ENCODE measurements at regions not wholly inside any gene's neighbourhood (a gene's known extent, or its start where the extent isn't known, plus 50 kb on each side); places are given as distances from the start of the nearest gene placed in this dataset.
"Not testable (repeated sequence)": the region's sequence is repeated elsewhere in the genome, so short reads cannot be mapped to it uniquely, and the experiment has no call there.

- H3K9me3 ChIP-seq (ENCODE audit: control insufficient read depth in 1 of 2, low read length in 2 of 2); H3K9me3 Mint-ChIP-seq; CTCF ChIA-PET (ENCODE audit: partially characterized antibody); H3K4me1 Mint-ChIP-seq; DNase-seq; intact Hi-C loops (cut with micrococcal nuclease); H3K27ac Mint-ChIP-seq; H3K4me3 ChIP-seq (ENCODE audit: low read length in 2 of 2); H3K36me3 ChIP-seq (ENCODE audit: insufficient read depth, low read length); H3K4me3 Mint-ChIP-seq; H3K27me3 ChIP-seq (ENCODE audit: insufficient read depth, low read length); POLR2A ChIA-PET (ENCODE audit: partially characterized antibody); H3K27ac ChIP-seq (ENCODE audit: low read depth, low read length); H3K27me3 Mint-ChIP-seq; H3K36me3 Mint-ChIP-seq; H3K4me1 ChIP-seq (ENCODE audit: insufficient read depth, low read length): not testable (repeated sequence)
These were observed 212.2 kb downstream of the KITLG start for GRCh38 chr12:88368077-88368476.

DNA sequence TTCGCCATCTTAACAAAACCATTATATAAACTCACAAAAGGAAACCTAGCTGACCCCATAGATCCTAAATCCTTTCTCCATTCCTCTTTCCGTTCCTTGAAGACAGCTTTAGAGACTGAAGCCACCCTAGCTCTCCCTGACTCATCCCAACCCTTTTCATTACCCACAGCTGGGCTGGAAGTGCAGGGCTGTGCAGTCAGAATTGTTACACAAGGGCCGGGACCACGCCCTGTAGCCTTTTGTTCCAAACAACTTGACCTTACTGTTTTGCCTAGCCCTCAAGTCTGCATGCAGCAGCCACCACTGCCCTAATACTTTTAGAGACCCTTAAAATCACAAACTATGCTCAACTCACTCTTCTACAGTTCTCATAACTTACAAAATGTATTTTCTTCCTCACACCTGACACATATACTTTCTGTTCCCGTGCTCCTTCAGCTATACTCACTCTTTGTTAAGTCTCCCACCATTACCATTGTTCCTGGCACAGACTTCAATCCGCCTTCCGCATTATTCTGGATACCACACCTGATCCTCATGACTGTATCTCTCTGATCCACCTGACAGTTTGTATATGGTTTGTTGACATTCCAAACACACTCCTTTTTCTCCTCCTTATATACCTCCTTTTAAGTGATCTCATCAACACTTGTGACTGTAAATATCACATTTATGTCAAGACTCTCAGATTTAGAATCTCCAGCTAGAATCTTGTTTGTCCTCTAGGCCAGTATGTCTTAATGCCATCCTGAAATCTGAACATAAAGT lies 208.7 kb downstream of the KITLG start:
- POLR2A ChIA-PET (ENCODE audit: partially characterized antibody), result no interaction called here
- no peak for DNase-seq

DNA sequence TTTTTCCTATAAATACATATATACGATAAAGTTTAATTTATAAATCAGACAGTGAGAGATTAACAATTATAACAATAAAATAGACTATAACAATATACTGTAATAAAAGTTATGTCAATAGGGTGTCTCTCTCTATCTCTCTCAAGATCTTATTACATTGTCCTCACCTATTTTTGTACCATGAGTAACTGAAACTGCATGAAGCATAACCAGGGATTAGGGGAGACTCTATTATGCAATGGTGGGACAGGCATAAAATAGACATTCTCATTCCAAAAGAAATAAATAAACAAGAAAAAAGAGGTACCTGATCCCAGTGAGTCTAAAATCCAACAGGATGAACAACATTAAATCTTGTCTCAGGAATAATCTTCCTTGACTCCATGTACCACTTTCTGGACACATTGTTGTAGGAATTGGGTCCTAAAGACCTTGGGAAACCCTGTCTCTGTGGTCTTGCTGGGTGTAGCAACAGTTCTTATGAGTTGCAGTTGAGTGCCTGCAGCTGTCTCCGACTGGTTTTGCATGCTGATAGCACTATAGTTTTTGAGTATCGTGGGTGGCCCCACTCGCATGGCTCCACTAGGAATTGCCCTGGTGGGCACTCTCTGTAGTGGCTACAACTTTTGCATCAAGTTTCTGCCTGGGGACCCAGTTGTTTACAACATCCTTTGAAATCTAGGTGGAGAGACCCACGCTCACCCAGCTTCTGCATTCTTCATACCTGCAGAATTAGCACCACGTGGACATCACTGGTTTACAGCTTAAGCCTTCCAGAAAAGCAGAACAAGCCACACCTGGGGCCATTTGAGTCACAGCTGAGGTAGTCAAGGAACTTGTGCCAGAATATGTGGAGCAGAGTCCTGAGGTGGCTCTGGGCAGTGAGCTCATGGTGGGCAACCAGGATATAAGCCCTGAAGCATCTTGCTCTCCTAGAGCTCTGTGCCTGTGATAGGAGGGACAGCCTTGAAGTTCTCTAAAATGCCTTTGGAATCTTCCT lies 204.7 kb downstream of the KITLG start:
- no peaks in the 10 kb centered on the region for H3K36me3 ChIP-seq (ENCODE audit: insufficient read depth, low read length)
- intact Hi-C loops (cut with micrococcal nuclease), result no loop called here
- Mint-ChIP-seq H3K9me3 (no peaks in the 10 kb centered on the region), H3K27me3 (no peaks in the 10 kb centered on the region), H3K4me3 (no peak overlapping the region), H3K27ac (no peak overlapping the region), H3K4me1 (no peaks in the 10 kb centered on the region), H3K36me3 (no peaks in the 10 kb centered on the region)
- no peak for DNase-seq
- ChIA-PET CTCF (ENCODE audit: partially characterized antibody) (no interaction called here), POLR2A (ENCODE audit: partially characterized antibody) (no interaction called here)
- no peaks in the 10 kb centered on the region for H3K9me3 ChIP-seq (ENCODE audit: control insufficient read depth in 1 of 2, low read length in 2 of 2)
- H3K4me1 ChIP-seq (ENCODE audit: insufficient read depth, low read length), result no peaks in the 10 kb centered on the region
- H3K27ac ChIP-seq (ENCODE audit: low read depth, low read length), result no peak overlapping the region
- H3K27me3 ChIP-seq (ENCODE audit: insufficient read depth, low read length), result no peaks in the 10 kb centered on the region
- no peak overlapping the region for H3K4me3 ChIP-seq (ENCODE audit: low read length in 2 of 2)

More for the DNA sequence above, 208.7 kb downstream of the KITLG start:
- Mint-ChIP-seq H3K9me3 (peaks cover 0 to 3% (median 0%) of the 10 kb centered on the region in 8 donors), H3K4me1 (no peaks in the 10 kb centered on the region), H3K27ac (no peak overlapping the region), H3K27me3 (no peaks in the 10 kb centered on the region), H3K4me3 (no peak overlapping the region), H3K36me3 (no peaks in the 10 kb centered on the region)
- Histone ChIP-seq H3K4me1 (ENCODE audit: insufficient read depth, low read length) (no peaks in the 10 kb centered on the region), H3K36me3 (ENCODE audit: insufficient read depth, low read length) (no peaks in the 10 kb centered on the region), H3K9me3 (ENCODE audit: control insufficient read depth in 1 of 2, low read length in 2 of 2) (no peaks in the 10 kb centered on the region), H3K27me3 (ENCODE audit: insufficient read depth, low read length) (no peaks in the 10 kb centered on the region), H3K4me3 (ENCODE audit: low read length in 2 of 2) (no peak overlapping the region), H3K27ac (ENCODE audit: low read depth, low read length) (no peak overlapping the region)
- intact Hi-C loops (cut with micrococcal nuclease), result no loop called here
- CTCF ChIA-PET (ENCODE audit: partially characterized antibody), result no interaction called here

DNA sequence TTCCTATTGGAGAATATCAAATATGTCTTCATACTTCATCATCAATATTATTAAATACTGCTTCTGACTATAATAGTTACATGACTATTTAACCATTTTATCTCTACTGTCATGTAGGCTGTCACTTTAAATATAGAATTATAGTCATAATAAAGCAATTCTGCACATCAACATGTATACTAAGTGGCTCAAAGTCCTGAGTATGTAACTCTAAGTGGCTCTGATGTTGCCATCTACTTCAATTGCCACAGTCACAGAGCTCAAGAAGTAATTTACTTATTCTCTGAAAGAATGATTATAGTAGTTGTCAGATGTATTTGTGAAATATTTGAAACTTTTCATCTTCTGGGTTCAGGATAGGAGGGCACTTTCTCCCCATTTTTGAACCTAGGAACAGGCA lies 202.3 kb downstream of the KITLG start:
- Histone ChIP-seq H3K36me3 (ENCODE audit: insufficient read depth, low read length) (no peaks in the 10 kb centered on the region), H3K27ac (ENCODE audit: low read depth, low read length) (no peak overlapping the region), H3K9me3 (ENCODE audit: control insufficient read depth in 1 of 2, low read length in 2 of 2) (no peaks in the 10 kb centered on the region), H3K4me1 (ENCODE audit: insufficient read depth, low read length) (no peaks in the 10 kb centered on the region), H3K27me3 (ENCODE audit: insufficient read depth, low read length) (no peaks in the 10 kb centered on the region), H3K4me3 (ENCODE audit: low read length in 2 of 2) (no peak overlapping the region)
- DNase-seq, result no peak
- no peak overlapping the region for H3K27ac Mint-ChIP-seq
- intact Hi-C loops (cut with micrococcal nuclease), result no loop called here
- POLR2A ChIA-PET (ENCODE audit: partially characterized antibody), result no interaction called here
- no peak overlapping the region for H3K4me3 Mint-ChIP-seq
- no peaks in the 10 kb centered on the region for H3K4me1 Mint-ChIP-seq
- CTCF ChIA-PET (ENCODE audit: partially characterized antibody), result no interaction called here
- H3K36me3 Mint-ChIP-seq, result no peaks in the 10 kb centered on the region
- H3K9me3 Mint-ChIP-seq, result peaks cover 0 to 3% (median 0%) of the 10 kb centered on the region in 8 donors
- no peaks in the 10 kb centered on the region for H3K27me3 Mint-ChIP-seq

GRCh38 chr12:88381466-88381865 lies 198.8 kb downstream of the KITLG start:
- peaks cover 0 to 3% (median 0%) of the 10 kb centered on the region in 8 donors for H3K9me3 Mint-ChIP-seq
- ChIA-PET CTCF (ENCODE audit: partially characterized antibody) (no interaction called here), POLR2A (ENCODE audit: partially characterized antibody) (no interaction called here)
- no peak for DNase-seq
- no peak overlapping the region for H3K4me3 ChIP-seq (ENCODE audit: low read length in 2 of 2)
- H3K27me3 ChIP-seq (ENCODE audit: insufficient read depth, low read length), result no peaks in the 10 kb centered on the region
- H3K4me1 ChIP-seq (ENCODE audit: insufficient read depth, low read length), result no peaks in the 10 kb centered on the region
- intact Hi-C loops (cut with micrococcal nuclease), result no loop called here
- no peaks in the 10 kb centered on the region for H3K9me3 ChIP-seq (ENCODE audit: control insufficient read depth in 1 of 2, low read length in 2 of 2)
- H3K36me3 ChIP-seq (ENCODE audit: insufficient read depth, low read length), result no peaks in the 10 kb centered on the region
- H3K4me3 Mint-ChIP-seq, result no peak overlapping the region
- no peak overlapping the region for H3K27ac ChIP-seq (ENCODE audit: low read depth, low read length)
- no peak overlapping the region for H3K27ac Mint-ChIP-seq
- no peaks in the 10 kb centered on the region for H3K4me1 Mint-ChIP-seq
- no peaks in the 10 kb centered on the region for H3K36me3 Mint-ChIP-seq
- H3K27me3 Mint-ChIP-seq, result no peaks in the 10 kb centered on the region

DNA sequence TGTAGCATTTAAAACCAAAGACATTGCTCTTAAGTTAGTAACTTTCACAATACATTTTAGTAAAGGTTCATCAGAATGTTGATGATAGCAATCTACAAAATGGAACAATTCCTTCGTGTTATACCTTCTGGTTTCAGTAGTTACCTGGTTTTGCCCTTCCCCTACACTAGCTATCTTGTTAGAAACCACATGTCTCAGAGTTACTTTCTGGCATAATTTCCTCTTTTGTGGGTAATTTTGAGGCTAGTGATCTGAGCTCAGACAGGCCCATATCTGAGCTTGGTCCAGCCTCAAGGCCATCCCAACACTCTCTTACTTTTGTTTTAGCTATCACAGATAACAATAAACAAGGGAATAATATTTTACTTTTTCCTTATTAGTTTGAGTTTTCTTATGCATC lies 196.9 kb downstream of the KITLG start:
- peaks cover 0 to 3% (median 0%) of the 10 kb centered on the region in 8 donors for H3K9me3 Mint-ChIP-seq
- no peak overlapping the region for H3K4me3 Mint-ChIP-seq
- no peaks in the 10 kb centered on the region for H3K4me1 ChIP-seq (ENCODE audit: insufficient read depth, low read length)
- no peak for DNase-seq
- no peak overlapping the region for H3K4me3 ChIP-seq (ENCODE audit: low read length in 2 of 2)
- ChIA-PET POLR2A (ENCODE audit: partially characterized antibody) (no interaction called here), CTCF (ENCODE audit: partially characterized antibody) (no interaction called here)
- H3K4me1 Mint-ChIP-seq, result no peaks in the 10 kb centered on the region
- H3K27me3 Mint-ChIP-seq, result no peaks in the 10 kb centered on the region
- H3K36me3 ChIP-seq (ENCODE audit: insufficient read depth, low read length), result no peaks in the 10 kb centered on the region
- no peaks in the 10 kb centered on the region for H3K36me3 Mint-ChIP-seq
- intact Hi-C loops (cut with micrococcal nuclease), result no loop called here
- H3K27ac ChIP-seq (ENCODE audit: low read depth, low read length), result no peak overlapping the region
- no peaks in the 10 kb centered on the region for H3K27me3 ChIP-seq (ENCODE audit: insufficient read depth, low read length)
- no peak overlapping the region for H3K27ac Mint-ChIP-seq
- H3K9me3 ChIP-seq (ENCODE audit: control insufficient read depth in 1 of 2, low read length in 2 of 2), result no peaks in the 10 kb centered on the region

GRCh38 chr12:88388566-88389540 lies 191.4 kb downstream of the KITLG start:
- Histone ChIP-seq H3K4me1 (ENCODE audit: insufficient read depth, low read length) (no peaks in the 10 kb centered on the region), H3K27ac (ENCODE audit: low read depth, low read length) (no peak overlapping the region), H3K9me3 (ENCODE audit: control insufficient read depth in 1 of 2, low read length in 2 of 2) (no peaks in the 10 kb centered on the region), H3K36me3 (ENCODE audit: insufficient read depth, low read length) (no peaks in the 10 kb centered on the region), H3K4me3 (ENCODE audit: low read length in 2 of 2) (no peak overlapping the region), H3K27me3 (ENCODE audit: insufficient read depth, low read length) (no peaks in the 10 kb centered on the region)
- peaks cover 0 to 10% (median 4%) of the 10 kb centered on the region in 8 donors for H3K9me3 Mint-ChIP-seq
- peaks cover 0 to 1% of the 10 kb centered on the region in 2 donors for H3K27me3 Mint-ChIP-seq
- H3K27ac Mint-ChIP-seq, result no peak overlapping the region
- ChIA-PET POLR2A (ENCODE audit: partially characterized antibody) (interaction anchor here (0.6 kb wide), 1 partner anchor 52 kb away, joined by 3 read pairs; no protein-coding TSS in a partner anchor), CTCF (ENCODE audit: partially characterized antibody) (no interaction called here)
- no peaks in the 10 kb centered on the region for H3K4me1 Mint-ChIP-seq
- no peak for DNase-seq
- no peak overlapping the region for H3K4me3 Mint-ChIP-seq
- intact Hi-C loops (cut with micrococcal nuclease), result no loop called here
- no peaks in the 10 kb centered on the region for H3K36me3 Mint-ChIP-seq
